ENCODE measurements at regions not wholly inside any gene's neighbourhood (a gene's known extent, or its start where the extent isn't known, plus 50 kb on each side); places are given as distances from the start of the nearest gene placed in this dataset.

DNA sequence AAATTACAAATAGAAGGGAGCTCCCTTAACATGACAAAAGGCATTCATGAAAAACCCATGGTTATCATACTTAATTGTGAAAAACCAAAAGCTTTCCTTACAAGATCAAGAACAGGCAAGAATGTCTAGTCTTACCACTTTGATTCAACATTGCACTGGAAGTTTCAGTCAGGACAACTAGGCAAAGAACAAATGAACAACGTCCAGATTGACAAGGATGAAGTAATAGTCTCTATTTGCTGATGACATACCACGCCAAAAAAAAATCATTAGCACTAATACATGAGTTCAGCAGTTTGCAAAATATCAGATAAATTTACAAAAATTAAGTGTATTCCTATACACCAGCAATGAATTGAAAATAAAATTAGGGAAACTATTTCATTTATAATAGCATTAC lies 200.2 kb downstream of the TOX3 start:
- TF ChIP-seq, protein P1, sequence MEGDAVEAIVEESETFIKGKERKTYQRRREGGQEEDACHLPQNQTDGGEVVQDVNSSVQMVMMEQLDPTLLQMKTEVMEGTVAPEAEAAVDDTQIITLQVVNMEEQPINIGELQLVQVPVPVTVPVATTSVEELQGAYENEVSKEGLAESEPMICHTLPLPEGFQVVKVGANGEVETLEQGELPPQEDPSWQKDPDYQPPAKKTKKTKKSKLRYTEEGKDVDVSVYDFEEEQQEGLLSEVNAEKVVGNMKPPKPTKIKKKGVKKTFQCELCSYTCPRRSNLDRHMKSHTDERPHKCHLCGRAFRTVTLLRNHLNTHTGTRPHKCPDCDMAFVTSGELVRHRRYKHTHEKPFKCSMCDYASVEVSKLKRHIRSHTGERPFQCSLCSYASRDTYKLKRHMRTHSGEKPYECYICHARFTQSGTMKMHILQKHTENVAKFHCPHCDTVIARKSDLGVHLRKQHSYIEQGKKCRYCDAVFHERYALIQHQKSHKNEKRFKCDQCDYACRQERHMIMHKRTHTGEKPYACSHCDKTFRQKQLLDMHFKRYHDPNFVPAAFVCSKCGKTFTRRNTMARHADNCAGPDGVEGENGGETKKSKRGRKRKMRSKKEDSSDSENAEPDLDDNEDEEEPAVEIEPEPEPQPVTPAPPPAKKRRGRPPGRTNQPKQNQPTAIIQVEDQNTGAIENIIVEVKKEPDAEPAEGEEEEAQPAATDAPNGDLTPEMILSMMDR (IDR thresholded peaks at IDR 0.05): no peak
- TF ChIP-seq POLR2A (IDR thresholded peaks at IDR 0.05; ENCODE audit: low read depth): no peak
- TF ChIP-seq POLR2AphosphoS5 (IDR thresholded peaks at IDR 0.05): no peak
- no peak for TF ChIP-seq EP300 (IDR thresholded peaks at IDR 0.05)
